SKM-1 (cell line): ENCODE measurements at regions not wholly inside any gene's neighbourhood (a gene's known extent, or its start where the extent isn't known, plus 50 kb on each side); places are given as distances from the start of the nearest gene placed in this dataset.
"Not testable (repeated sequence)": the region's sequence is repeated elsewhere in the genome, so short reads cannot be mapped to it uniquely, and the experiment has no call there.

ENCODE experiments used
- DNase-seq: peaks from one replicate; lab custom pipeline; 2025; ENCODE audit not compliant: unreplicated experiment; lab: John Stamatoyannopoulos, UW

GRCh38 chr15:87549860-87550259 lies 706.7 kb downstream of the NTRK3 start:
- DNase-seq = no peak

- no peak for DNase-seq
Observed at GRCh38 chr15:87549296-87549695, 707.2 kb downstream of the NTRK3 start.

GRCh38 chr15:87548590-87548989 lies 707.9 kb downstream of the NTRK3 start:
- DNase-seq = not testable (repeated sequence)

DNA sequence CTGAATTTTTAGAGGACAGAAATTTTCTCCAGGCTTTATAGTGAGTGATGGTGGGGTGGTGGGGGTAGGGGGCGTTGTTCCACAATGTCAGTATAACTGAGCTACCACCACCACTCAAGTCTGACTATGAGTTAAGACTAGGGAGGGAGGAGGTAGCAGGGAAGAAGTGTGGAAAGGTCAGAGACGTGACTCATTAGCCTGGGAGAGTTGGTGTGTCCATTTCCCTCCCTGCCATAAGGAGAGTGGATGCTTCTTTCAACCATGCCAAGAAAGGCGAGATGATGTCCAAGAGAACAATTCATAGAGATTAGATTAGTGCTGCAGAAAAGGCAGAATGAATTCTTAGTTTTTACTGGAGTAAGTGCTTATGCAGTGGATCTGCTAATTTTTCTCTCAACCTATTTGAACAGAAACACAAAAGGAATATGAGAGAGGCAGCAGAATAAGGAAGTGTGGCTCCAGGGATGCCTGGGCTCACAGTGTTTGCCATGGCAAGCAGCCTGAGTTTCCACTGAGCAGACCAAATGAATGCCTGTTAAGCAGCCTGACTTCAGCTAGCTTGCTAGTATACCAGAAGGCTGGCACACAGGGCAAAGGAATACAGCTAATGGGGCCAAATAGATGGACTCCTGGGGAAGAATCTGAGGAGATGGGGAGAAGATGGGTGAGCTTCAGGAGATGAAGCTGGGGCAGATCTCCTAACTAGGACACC lies 708.9 kb downstream of the NTRK3 start:
- no peak for DNase-seq

- DNase-seq = no peak
Observed at GRCh38 chr15:87538327-87538834, 718.2 kb downstream of the NTRK3 start.

- no peak for DNase-seq
Observed at GRCh38 chr15:87537295-87537694, 719.2 kb downstream of the NTRK3 start.

- DNase-seq = not testable (repeated sequence)
Observed at GRCh38 chr15:87533637-87534036, 722.9 kb downstream of the NTRK3 start.

DNA sequence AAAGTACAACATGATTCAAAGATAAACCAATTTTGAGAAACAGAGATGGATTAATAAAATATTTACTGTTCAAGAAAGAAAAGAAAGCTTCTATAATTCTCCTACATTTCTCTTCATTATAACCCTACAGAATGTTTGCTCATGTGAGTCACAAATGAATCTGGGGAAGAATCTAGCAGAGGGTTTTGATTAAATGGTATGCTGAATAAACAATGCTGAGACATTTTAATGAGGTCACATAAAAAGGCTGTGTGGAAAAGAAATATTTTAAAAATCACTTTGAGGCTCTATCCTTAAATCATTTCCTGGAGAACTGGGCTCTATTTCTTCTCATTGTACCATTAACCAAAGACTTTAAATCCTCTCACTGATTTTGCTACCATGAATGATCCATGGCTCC lies 727.7 kb downstream of the NTRK3 start:
- DNase-seq = no peak

- DNase-seq = no peak
Observed at GRCh38 chr15:87527875-87528274, 728.7 kb downstream of the NTRK3 start.

DNA sequence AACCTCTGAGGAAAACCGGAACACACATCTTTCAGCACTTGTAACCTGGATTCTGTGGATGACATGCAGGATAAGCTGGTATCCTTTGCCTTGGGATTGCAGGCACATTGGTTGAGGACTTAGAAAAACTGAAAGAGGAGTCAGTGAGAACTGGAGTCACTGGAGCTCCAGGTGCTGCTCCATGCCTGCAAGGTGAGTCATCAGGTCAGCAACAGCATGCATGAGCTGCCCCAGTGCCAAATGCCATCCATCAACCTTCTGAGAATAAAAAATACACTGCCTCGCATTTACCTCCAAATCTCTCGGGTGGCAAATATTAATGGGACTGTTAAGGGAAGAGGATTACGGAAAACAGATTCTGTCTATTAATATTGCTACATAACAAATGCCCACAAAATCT lies 729.1 kb downstream of the NTRK3 start:
- no peak for DNase-seq

DNA sequence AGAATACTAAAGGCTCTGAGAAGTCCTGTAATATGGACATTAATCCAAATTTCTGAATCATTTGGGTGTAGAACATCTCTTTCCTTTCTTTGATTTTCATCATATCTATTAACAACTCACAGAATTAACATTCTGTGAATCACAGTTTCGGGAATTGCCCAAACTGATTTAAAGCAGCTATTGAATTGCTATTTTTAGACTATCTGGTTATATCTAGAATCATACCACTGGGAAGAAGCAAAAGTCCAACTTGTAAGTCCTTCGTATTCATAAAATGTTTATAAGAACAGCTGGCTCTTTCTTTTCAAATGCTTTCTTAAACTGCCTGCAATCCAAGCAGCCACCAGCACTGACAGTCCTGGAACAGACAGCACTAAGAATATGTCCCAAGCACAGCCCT lies 733.0 kb downstream of the NTRK3 start:
- no peak for DNase-seq

- no peak for DNase-seq
Observed at GRCh38 chr15:87522997-87523396, 733.5 kb downstream of the NTRK3 start.

DNA sequence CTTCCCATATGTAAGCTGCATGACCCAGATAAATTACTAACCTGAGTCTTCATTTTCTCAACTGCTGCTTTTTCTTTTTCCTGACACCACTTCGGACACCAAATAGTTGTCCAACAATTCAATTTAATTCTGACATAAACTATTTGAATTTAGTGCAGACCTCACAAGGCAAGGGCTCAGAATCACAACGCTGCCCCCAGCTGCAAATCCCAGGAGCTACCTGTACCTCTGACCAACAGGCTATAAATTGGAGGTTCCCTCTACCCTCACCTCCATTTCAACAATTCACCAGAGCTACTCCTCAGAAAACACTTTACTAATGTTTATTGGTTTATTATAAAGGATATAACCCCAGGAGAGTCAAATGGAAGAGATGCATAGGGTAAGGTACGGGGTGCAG lies 737.6 kb downstream of the NTRK3 start:
- DNase-seq = no peak

DNA sequence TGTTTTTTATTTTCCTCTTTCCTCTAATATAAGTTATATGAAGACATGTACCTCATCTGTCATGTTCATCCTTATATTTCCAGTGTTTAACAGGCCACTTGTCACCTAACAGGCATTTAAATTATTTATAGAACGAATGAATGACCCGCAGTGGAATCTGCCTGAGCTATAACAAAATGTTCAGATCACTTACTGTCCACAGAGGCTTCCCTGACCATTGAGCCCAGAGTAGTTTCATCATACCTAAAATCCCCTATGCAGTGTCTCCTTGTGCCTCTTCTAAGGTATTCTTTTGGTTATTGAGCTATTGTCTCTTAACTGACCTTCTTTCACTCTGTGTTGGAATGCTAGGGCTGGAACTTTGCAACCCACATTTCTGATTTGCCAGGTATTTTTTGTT lies 748.5 kb downstream of the NTRK3 start:
- DNase-seq = no peak

GRCh38 chr15:87502173-87502572 lies 754.4 kb downstream of the NTRK3 start:
- DNase-seq = no peak

DNA sequence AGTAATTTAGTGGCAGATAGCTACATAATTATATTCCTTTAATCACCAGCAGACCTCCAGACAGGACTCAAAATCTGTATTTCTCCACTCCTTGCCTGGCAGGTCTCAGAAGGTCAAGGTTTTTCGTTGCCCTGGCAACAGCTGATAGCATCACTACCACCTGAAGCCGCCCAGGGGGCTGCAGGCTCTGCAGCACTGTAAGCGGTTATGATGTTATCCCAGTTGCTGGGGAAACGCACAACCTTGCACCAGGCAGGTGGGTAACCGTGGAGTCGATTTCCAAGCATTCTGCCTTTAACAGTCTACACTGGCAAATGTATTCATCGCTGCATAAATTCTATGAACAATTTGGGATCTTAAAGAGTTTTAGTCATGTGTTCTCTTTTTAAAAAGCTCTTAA lies 756.3 kb downstream of the NTRK3 start:
- no peak for DNase-seq

DNA sequence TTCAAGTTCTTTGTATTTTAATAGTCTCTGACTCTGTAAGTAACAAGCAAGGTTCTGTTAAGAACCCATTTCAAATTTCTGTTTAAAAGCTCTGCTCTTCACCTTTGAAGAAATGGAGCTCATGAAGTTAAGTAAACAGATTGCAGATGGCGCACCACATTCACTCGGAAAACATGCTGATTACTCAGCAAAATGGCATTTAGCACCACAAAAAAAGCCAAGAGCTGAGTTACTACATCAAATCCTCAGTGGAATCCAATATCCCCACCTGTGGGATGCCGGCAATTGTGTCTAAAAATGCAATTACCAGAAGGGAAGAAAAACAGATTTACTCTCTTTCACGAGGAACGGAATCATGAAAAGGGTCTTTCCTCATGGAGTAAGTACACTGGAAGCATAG lies 758.0 kb downstream of the NTRK3 start:
- no peak for DNase-seq

DNA sequence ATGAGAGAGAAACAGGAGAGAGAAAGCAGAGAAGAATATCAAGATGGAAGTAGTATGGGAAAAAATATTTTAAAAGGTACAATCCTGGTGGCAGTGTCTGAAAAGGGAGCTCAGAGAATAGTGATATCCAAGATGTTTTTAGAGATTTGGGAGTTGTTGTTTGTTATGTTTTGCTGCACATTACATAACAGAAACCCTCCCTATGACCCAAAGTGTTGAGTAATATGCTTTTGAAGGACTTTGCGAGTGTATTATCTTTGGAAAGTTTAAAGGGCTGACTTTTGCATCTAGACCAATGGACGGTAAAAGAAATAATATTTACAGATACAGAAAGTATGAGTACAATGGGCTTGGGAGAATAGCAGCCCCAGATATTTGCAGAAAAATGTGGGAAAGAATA lies 759.7 kb downstream of the NTRK3 start:
- no peak for DNase-seq

GRCh38 chr15:87496109-87496508 lies 760.4 kb downstream of the NTRK3 start:
- no peak for DNase-seq

GRCh38 chr15:87493803-87494202 lies 762.7 kb downstream of the NTRK3 start:
- no peak for DNase-seq

DNA sequence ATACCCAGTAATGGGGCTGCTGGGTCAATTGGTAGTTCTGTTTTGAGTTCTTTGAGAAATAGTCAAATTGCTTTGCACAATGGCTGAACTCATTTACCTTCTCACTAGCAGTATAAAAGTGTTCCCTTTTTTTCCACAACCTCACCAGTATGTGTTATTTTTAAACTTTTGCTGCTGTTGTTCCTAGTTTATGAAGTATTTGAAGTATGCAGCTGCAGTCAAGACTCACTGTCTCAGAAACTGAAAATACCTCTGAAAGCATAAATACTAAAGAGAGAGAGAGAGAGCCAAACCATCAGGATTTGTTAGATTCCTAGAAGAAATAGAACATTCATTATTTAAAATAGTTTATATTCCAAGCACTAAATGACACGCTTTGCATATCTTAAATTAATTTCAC lies 764.2 kb downstream of the NTRK3 start:
- DNase-seq = no peak

DNA sequence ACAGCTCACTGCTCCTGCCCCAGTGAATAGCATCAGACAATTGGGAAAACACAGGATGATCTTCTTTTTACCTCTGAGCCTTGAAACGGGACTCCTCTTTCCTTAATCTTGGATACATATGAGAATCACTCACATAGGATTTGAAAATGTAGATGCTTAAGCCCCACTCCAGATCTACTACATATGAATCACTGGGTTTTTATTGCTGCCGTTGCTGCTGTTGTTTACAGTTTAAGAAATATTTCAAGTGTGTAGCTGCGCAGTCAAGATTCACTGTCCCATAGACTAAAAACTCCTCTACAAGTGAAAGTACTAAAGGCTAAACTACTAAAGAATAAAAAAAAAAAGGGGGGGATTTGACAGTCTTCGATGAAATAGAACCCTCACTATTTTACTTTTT lies 765.9 kb downstream of the NTRK3 start:
- no peak for DNase-seq
